ENCODE measurements at regions not wholly inside any gene's neighbourhood (a gene's known extent, or its start where the extent isn't known, plus 50 kb on each side); places are given as distances from the start of the nearest gene placed in this dataset.
A peak's percentile ranks its signal among the peaks of the same experiment; 100 is the strongest.
"Not testable (repeated sequence)": the region's sequence is repeated elsewhere in the genome, so short reads cannot be mapped to it uniquely, and the experiment has no call there.

DNA sequence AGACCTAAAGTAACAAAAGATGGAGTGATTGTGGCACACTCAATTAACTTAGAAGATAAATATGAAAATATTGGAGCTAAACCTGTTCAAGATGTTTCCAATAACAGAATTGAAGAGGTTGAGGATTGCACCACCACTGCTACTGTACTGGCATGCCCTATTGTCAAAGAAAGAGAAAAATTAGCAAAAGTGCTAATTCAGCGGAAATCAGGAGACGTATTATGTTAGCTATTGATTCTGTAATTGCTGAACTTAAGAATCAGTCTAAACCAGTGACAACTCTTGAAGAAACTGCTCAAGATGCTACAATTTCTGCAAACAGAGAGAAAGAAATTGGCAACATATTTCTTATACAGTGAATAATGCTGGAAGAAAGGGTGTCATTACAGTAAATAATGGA is 754.4 kb downstream of the CDH18 start:
- no peak for DNase-seq (ENCODE audit: low spot score)

- DNase-seq (ENCODE audit: low spot score): no peak
These were observed 752.9 kb downstream of the CDH18 start for GRCh38 chr5:19235101-19235584.

DNA sequence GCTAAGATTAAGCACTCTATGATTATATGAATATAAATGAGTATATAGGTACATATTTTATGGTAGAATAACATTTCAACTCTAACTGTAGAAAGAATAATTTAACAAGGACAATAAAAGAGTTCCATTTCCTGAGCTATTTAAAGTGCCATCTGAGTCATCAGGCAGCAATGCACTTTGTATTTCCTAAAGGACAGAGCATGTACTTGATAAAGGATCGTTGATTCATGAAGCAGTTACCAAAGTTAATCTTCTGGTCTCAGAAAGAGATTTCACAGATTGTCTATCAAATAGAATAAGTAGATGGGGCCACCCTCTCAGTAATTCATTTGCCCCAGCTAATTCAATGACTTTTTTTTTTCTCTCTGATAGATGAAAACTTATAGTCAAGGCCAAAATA is 747.8 kb downstream of the CDH18 start:
- DNase-seq (ENCODE audit: low spot score): no peak

DNA sequence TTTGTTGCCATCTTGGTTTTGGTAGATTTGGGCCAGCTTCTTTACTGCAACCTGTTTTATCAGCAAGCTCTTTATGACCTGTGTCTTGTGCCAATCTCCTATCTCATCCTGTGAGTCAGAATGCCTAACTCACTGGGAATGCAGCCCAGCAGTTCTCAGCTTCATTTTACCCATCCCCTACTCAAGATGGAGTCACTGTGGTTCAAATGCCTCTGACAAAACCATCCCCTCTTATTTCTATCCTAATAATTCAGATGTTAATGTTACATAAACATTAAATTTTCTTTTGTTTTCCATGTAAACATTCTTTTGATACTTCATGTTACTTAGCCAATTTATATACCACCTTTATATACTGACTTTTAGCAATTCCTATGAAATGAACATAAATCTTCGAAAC is 746.3 kb downstream of the CDH18 start:
- no peak for DNase-seq (ENCODE audit: low spot score)

DNA sequence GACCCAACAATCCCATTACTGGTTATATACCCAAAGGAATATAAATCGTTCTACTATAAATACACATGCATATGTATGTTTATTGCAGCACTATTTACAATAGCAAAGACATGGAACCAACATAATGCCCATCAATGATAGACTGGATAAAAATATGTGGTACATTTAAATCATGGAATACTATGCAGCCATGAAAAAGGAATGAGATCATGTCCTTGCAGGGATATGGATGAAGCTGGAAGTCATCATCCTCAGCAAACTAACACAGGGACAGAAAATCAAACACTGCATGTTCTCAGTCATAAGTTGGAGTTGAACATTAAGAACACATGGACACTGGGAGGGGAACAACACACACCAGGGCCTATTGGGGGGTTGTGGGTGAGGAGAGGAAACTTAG is 741.8 kb downstream of the CDH18 start:
- DNase-seq (ENCODE audit: low spot score): not testable (repeated sequence)

DNA sequence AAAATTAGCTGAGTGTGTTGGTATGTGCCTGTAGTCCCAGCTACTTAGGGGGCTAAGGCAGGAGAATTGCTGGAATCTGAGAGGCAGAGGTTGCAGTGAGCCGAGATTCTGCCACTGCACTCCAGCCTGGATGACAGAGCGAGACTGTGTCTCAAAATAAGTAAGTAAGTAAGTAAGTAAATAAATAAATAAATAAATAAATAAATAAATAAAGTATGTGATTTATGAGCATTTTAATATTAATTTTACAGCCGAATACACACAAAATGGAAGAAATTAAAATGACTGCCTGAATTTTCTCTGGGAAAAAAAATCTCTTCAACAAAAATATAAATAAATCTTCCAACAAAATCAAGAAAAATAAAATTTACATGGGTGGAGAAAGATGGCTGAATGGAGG is 740.7 kb downstream of the CDH18 start:
- no peak for DNase-seq (ENCODE audit: low spot score)

DNA sequence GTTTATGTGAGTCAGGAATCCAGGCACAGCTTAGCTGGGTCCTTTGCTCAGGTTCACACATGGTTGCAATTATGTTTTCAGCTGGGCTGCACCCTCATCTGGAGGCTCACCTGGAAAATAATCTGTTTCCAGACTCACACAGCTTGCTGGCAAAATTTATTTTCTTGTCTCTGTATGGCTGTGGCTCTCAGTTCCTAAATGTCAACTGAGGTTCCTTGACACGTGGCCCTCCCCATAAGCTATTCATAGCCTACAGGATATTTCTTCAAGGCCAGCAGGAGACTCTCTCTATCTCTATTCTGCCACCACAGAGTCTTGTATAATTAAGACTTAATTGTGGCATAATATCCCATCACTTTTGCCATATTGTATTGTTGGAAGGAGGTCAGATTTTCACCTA is 732.0 kb downstream of the CDH18 start:
- no peak for DNase-seq (ENCODE audit: low spot score)

DNA sequence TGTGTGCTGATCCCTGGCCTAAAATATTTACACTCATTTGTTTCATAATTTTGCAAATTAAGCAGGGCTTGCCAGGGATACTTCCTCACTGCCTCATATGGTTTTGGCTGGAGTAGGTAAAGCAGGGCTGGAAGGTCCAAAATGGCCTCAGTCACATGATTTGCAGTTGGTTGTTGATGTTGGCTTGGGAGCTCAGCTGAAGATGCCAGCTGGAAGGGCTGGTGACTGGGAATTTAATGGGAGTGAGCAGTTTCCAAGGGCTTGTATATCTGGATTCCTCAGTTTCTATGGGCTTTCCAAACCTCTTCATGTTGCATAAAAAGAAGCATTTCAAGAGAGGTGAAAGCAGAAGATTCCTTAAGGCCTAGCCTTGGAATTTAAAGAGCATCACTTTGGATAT is 729.3 kb downstream of the CDH18 start:
- no peak for DNase-seq (ENCODE audit: low spot score)

- DNase-seq (ENCODE audit: low spot score): no peak
These were observed 726.1 kb downstream of the CDH18 start for GRCh38 chr5:19261879-19262278.

- DNase-seq (ENCODE audit: low spot score): no peak
These were observed 723.2 kb downstream of the CDH18 start for GRCh38 chr5:19264821-19265220.

GRCh38 chr5:19266791-19267190 is 721.2 kb downstream of the CDH18 start:
- DNase-seq (ENCODE audit: low spot score): no peak

DNA sequence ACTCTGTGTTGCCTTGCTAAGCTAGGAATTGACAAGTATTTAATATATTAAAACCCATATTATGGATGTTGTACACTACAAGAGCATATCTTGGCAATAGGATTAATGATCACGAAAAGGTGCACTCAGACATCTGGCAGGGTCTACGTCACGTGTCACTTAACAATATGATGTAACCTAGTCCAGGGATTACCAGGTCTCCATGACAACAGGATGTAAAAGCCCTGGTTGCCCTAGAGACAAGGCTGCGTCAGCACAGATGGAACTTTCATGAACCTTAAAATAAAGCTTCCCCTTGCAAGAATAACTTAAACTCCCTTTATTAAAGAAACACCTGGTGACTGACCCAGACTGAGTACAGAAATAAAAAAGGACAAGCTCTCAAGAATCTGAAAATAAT is 717.8 kb downstream of the CDH18 start:
- DNase-seq (ENCODE audit: low spot score): no peak

DNA sequence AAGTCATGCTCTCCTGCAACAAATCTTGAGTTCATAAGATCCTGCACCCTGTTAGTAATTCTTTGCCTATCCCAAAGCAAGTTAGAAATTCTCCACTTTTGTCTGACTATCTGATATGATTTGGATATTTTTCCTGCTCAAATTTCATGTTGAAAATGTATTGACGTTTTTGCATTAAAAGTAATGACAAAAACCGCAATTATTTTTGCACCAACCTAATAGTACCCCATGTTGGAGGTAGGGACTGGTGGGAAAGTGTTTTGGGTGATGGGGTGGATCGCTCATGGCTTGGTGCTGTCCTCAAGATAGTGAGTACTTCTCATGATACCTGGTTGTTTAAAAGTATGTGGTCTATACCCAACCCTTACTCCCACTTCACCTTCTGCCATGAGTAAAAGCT is 713.4 kb downstream of the CDH18 start:
- DNase-seq (ENCODE audit: low spot score): no peak

GRCh38 chr5:19285286-19285685 is 702.7 kb downstream of the CDH18 start:
- DNase-seq (ENCODE audit: low spot score): no peak

- DNase-seq (ENCODE audit: low spot score): not testable (repeated sequence)
These were observed 700.3 kb downstream of the CDH18 start for GRCh38 chr5:19287548-19288277.

DNA sequence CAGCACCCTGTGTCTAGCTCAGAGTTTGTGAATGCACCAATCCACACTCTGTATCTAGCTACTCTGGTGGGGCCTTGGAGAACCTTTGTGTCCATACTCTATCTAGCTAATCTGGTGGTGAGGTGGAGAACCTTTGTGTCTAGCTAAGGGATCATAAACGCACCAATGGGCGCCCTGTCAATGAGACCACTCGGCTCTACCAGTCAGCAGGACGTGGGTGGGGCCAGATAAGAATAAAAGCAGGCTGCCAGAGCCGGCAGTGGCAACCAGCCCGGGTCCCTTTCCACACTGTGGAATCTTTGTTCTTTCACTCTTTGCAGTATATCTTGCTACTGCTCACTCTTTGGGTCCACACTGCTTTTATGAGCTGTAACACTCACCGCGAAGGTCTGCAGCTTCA is 699.7 kb downstream of the CDH18 start:
- not testable (repeated sequence) for DNase-seq (ENCODE audit: low spot score)

GRCh38 chr5:19297934-19298333 is 690.1 kb downstream of the CDH18 start:
- no peak for DNase-seq (ENCODE audit: low spot score)

DNA sequence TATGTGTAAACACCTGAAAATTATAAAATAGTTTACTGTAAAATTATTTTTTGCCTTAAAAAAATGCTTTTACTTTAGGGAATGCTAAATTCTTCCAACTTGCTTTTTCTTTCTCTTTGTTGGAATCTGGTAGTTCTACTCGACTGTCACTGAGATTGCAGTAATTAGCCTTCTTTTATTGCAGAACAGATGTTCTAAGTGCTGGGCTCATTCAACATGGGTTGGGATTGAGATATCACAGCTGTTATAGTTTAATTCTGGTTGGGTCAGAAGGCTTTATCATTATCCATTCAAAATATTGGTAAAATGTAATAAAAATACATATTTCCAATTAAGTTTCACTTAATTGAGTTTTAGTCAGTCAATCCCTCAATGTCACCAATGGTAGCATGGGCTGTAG is 686.7 kb downstream of the CDH18 start:
- no peak for DNase-seq (ENCODE audit: low spot score)

DNA sequence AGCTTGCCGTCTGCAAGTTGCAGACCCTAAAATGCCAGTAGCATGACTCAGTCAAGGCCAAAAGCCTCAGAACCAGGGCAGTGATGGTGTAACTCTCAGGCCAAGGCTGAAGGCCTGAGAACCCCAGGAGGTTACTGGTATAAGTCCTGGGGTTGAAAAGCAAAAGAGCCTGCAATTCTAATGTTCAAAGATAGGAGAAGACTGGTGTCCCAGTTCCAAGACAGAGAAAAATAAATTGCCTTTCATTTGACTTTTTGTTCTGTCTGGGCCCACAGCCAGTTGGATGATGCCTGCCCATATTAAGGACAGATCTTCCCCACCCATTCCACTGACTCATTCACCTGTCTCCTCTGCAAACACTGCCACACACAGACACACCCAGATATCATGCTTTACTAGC is 673.2 kb downstream of the CDH18 start:
- DNase-seq (ENCODE audit: low spot score): no peak

- no peak for DNase-seq (ENCODE audit: low spot score)
These were observed 668.7 kb downstream of the CDH18 start for GRCh38 chr5:19319252-19319651.

DNA sequence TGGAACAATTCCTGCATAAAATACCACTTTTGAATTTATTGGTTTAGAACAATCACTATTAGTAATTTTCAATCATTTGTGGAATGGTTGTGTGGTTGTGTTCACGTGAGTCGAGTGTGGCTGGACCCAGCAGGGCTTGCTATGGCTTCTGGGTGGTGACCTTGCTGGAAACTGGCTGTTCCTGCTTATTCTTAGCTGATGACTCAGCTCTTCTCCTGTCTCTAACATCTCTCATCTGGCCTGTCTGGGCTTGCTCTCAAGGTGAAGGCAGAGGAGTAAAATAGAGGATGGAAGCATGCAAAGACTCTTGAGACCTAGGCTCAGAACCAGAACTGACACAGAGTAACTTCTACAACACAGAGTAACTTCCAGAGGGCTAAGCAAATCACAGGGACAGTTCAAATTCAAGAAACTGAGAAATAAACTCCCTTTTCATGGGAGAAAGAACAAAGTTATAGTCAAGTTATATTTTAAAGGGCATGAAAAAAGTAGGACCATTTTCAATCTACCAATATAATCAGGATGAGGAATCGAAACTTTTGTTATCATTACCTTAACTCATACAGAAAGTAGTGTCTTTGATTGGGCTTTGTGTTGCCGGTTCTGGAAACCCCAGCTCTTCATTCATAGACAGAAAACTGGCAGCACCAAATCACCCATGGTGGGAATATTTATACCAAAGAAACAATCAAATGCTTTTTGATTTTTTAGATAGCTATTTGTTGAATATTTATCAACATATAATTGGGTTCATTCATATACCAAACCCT is 665.1 kb downstream of the CDH18 start:
- DNase-seq (ENCODE audit: low spot score): peak; percentile 19

DNA sequence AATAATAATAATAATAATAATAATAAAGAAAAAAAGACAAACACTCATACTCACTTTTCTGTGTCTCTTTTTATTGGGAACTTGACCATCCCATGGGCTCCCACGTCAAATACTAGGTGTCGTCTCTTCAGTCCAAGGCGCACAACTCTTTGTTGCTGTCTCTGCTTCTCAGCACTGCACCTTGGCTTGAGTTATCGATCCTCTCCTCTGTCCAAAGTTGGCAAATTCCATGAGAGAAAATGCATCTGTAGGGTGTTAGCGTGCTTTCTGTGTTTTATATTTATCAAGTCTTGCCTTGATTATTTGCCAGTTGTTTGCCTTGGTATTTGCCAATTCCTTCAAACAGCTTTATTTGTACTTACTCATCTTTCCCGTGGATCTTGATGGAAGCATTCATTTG is 653.7 kb downstream of the CDH18 start:
- DNase-seq (ENCODE audit: low spot score): no peak

- DNase-seq (ENCODE audit: low spot score): no peak
These were observed 645.1 kb downstream of the CDH18 start for GRCh38 chr5:19342942-19343341.

DNA sequence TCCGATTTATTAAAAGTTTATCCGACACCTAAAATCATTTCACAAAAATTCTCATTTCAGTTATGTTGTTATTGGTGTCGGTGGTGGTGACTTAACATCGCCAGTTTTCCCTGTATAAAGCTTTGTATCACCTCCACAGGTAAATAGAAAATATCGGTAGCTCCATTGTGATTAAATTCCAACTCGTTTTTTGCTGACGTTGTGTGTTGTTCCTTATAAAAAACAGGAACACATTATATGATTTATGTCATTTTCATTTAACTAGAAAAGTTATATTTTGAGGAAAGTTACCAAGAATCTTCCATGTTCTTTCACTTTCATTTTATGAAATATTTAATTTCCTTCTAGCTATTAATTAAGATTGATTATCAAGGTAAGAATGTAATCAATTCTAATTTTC is 635.9 kb downstream of the CDH18 start:
- DNase-seq (ENCODE audit: low spot score): no peak
